Lower leg skin (tissue), 4 donors: ENCODE measurements at regions not wholly inside any gene's neighbourhood (a gene's known extent, or its start where the extent isn't known, plus 50 kb on each side); places are given as distances from the start of the nearest gene placed in this dataset.

Source experiments
- DNase-seq, 2 donors: peaks; one replicate each; pipeline ENCODE4 v3.0.0-alpha.2; 2019; ENCODE audit warnings: low spot score in 2 of 2
- H3K4me3 ChIP-seq: fragments of 200-600 bp; sonication (generic); 2 replicates; pipeline ENCODE4 v1.5.1; 2017; ENCODE audit warnings: mild to moderate bottlenecking, low read depth; ENCODE audit not compliant: poor library complexity, severe bottlenecking
- POLR2A ChIP-seq, 2 donors: fragments of 450-650 bp; IDR thresholded peaks; one replicate each; pipeline ENCODE4 v1.6.1; 2016 to 2017; ENCODE audit warnings: antibody characterized with exemption in 2 of 2, mild to moderate bottlenecking in 1 of 2, moderate library complexity in 1 of 2
- WGBS, 2 donors: methylation state at CpG; one replicate each; pipeline ENCODE4 v1.1.5; 2018; 5-methylcytosine and 5-hydroxymethylcytosine counted together
- intact Hi-C: fragments of 100-400 bp; cut with DNase I; formaldehyde crosslinking; loops from one replicate; pipeline ENCODE4 v1.15.0; 2023; ENCODE audit warnings: low total_unique reads
- TF ChIP-seq, protein P1 (sequence below), 3 donors: fragments of 450-650 bp; IDR thresholded peaks; one replicate each; pipeline ENCODE4 v1.5.1; 2016; ENCODE audit warnings: antibody characterized with exemption in 3 of 3, mild to moderate bottlenecking in 3 of 3, moderate library complexity in 2 of 3

- TF ChIP-seq, protein P1, sequence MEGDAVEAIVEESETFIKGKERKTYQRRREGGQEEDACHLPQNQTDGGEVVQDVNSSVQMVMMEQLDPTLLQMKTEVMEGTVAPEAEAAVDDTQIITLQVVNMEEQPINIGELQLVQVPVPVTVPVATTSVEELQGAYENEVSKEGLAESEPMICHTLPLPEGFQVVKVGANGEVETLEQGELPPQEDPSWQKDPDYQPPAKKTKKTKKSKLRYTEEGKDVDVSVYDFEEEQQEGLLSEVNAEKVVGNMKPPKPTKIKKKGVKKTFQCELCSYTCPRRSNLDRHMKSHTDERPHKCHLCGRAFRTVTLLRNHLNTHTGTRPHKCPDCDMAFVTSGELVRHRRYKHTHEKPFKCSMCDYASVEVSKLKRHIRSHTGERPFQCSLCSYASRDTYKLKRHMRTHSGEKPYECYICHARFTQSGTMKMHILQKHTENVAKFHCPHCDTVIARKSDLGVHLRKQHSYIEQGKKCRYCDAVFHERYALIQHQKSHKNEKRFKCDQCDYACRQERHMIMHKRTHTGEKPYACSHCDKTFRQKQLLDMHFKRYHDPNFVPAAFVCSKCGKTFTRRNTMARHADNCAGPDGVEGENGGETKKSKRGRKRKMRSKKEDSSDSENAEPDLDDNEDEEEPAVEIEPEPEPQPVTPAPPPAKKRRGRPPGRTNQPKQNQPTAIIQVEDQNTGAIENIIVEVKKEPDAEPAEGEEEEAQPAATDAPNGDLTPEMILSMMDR (IDR thresholded peaks at IDR 0.05) = no peak
- TF ChIP-seq POLR2A (IDR thresholded peaks at IDR 0.05) = no peak
- no peak for DNase-seq
- intact Hi-C loops = no loop called here
- WGBS, 2 donors = 87% methylated on average over 6 of the region's 6 CpGs
- no peak overlapping the region for H3K4me3 ChIP-seq
These were observed 304.0 kb downstream of the MYCN start for GRCh38 chr2:16244153-16244965.

DNA sequence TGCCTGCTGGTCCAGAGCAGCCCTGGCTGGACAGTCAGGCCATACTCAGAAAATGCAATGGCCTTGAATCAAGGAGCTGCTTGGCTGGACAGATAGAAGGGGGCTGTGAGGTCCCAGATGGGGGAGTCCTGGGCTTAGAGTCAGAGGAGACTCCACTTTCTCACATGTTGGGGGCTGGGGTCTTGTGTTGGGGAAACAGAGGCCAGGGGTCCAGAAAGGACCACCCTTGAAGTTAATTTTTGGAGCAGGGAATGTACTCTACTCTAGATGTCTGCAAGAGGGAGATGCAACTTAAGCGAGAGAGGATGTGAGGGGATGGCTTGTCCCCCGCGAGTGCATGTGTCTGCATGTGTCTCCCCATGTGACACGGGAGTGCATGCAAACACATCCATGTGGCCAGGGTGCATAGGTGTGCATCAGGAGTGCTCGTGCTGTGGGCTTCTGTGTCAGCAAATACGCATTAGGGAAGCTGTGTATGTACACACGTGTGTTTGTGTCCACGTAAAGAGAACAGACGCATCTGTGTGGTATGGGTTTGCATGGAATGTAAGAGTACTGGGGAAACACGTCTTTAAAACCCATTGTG is 303.2 kb downstream of the MYCN start:
- intact Hi-C loops = no loop called here
- H3K4me3 ChIP-seq = no peak overlapping the region
- TF ChIP-seq, protein P1 (IDR thresholded peaks at IDR 0.05) = no peak
- no peak for TF ChIP-seq POLR2A (IDR thresholded peaks at IDR 0.05)
- WGBS, 2 donors = 93 to 96% methylated on average over 10 of the region's 10 CpGs
- DNase-seq = no peak

DNA sequence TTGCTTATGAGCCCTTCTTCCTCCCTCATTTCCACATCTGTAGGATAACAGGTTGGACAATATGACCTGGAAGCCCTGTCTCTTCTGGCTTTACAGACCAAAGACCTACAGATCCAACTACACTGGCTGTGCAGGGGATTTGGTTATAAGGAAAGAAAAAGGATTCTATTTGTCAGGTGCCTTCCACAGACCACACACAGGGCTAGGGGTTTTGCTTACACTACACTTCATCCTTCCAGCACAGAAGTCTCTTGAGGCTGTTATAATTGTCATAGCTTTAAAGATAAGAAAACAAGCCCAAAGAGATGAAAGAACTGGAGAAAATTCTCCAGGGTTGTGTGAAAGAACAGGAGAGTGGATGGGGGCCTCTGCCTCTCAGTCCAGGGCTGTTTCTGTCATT is 302.6 kb downstream of the MYCN start:
- no peak overlapping the region for H3K4me3 ChIP-seq
- intact Hi-C loops = no loop called here
- TF ChIP-seq POLR2A (IDR thresholded peaks at IDR 0.05) = no peak
- TF ChIP-seq, protein P1 (IDR thresholded peaks at IDR 0.05) = no peak
- no peak for DNase-seq

DNA sequence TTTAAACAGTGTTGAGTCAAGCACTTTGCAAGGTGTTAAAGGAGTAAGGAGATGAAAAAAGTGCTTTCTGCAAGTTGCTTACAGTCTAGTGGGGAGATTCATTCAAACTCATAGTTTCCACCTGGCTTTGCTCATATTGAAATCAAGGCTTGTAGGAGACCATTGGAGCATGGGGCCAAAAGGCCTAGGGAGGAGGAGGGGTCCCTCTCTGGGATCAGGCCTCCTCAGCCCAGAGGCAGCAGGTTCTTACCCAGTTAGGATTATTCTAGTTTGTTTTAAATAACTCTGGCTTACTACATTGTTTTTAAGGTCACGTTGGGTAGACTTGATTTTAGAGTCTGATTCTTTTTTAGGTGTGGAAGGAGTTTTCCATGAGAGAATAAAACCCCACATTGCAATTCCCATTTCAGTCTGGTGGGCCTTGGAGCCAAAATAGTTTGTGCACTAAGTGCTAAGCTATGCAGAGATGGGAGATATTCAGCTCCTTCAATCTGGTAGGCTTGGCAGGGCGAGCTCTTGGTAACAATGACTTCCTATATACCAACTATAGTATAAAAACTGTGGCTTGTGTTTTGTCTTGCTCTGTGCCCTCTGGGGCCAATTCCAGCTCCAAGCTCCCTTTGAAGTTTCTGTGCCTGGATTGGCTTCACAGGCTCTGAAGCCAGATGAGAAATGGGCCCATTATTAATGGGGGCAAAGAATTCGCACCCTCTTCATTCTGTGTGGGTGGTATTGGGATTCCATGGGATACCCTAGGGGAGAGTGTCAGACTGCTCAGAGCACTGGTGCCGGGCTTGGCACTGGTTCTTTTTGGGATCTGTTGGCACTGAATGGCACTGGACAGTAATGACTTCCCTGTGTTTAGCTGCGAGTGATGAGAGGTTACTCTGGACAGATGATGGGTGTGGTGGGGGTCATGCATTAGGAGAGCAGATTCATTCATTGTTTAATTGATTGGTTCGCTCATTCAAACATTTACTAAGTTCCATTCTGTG is 301.1 kb downstream of the MYCN start:
- intact Hi-C loops = no loop called here
- 72 to 74% methylated on average over 6 of the region's 6 CpGs for WGBS, 2 donors
- DNase-seq = peak in 1 of 2 donors; percentile 14
- TF ChIP-seq POLR2A (IDR thresholded peaks at IDR 0.05) = no peak
- TF ChIP-seq, protein P1 (IDR thresholded peaks at IDR 0.05) = no peak
- H3K4me3 ChIP-seq = no peak overlapping the region

- intact Hi-C loops = no loop called here
- no peak overlapping the region for H3K4me3 ChIP-seq
- TF ChIP-seq, protein P1 (IDR thresholded peaks at IDR 0.05) = no peak
- TF ChIP-seq POLR2A (IDR thresholded peaks at IDR 0.05) = no peak
- WGBS, 2 donors = 75 to 82% methylated on average over 3 of the region's 3 CpGs
- peak in 1 of 2 donors; percentile 52 for DNase-seq
These were observed 300.1 kb downstream of the MYCN start for GRCh38 chr2:16240402-16240801.
